GM19455 (cell line): ENCODE measurements at regions not wholly inside any gene's neighbourhood (a gene's known extent, or its start where the extent isn't known, plus 50 kb on each side); places are given as distances from the start of the nearest gene placed in this dataset.

ENCODE experiments used
- ATAC-seq: cut with Tn5 transposase; IDR thresholded peaks from one replicate; pipeline ENCODE4 v1.9.1; 2021; ENCODE audit not compliant: unreplicated experiment

GRCh38 chr10:59125666-59126065, 50.8 kb upstream of the PHYHIPL start:
- no peak for ATAC-seq

- ATAC-seq, result no peak
Observed at GRCh38 chr10:59126261-59126660, 50.2 kb upstream of the PHYHIPL start.
